Erythroblast (primary cell): ENCODE measurements at regions not wholly inside any gene's neighbourhood (a gene's known extent, or its start where the extent isn't known, plus 50 kb on each side); places are given as distances from the start of the nearest gene placed in this dataset.

ENCODE experiments used
- GATA1 ChIP-seq: IDR thresholded peaks from 2 replicates; pipeline ENCODE4 v1.6.1; 2011; ENCODE audit warnings: low read depth, mild to moderate bottlenecking, control low read depth, low read length, moderate library complexity
- POLR2A ChIP-seq: IDR thresholded peaks from 2 replicates; pipeline ENCODE4 v1.6.1; 2011; ENCODE audit warnings: mild to moderate bottlenecking, low read length

- TF ChIP-seq POLR2A: no peak
- TF ChIP-seq GATA1: no peak
Observed at GRCh38 chr16:80208743-80209142, 332.1 kb upstream of the DYNLRB2 start.
